ENCODE measurements at regions not wholly inside any gene's neighbourhood (a gene's known extent, or its start where the extent isn't known, plus 50 kb on each side); places are given as distances from the start of the nearest gene placed in this dataset.
A peak's percentile ranks its signal among the peaks of the same experiment; 100 is the strongest.

DNA sequence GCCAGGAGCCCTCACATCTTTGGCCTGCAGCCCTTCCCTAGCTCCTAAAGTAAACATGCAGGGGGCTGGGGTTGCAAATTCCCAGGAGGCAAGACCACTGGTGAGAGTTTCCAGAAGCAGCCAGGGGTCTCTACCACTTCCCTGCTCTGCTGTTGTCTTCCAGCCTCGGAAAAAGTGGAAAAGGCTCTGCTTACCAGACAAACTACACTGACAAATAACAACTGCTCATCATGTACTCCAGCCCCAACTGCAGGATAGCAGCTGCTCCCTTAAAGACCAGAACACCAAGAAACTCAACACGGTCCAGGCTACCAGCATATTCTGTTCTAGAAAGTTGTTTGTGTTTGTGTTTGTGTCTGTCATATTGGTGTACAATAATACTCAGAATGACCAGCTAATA, 187.5 kb upstream of the MARCKS start:
- DNase-seq (ENCODE audit: low read depth in 2 of 2) = no peak
- H3K4me3 ChIP-seq (replicated peaks in 1 of 2; ENCODE audit: low read depth in 2 of 2, low read length in 2 of 2) = no peak overlapping the region
- no peak for TF ChIP-seq CTCF (IDR thresholded peaks at IDR 0.05; ENCODE audit: low read depth, low read length)

GRCh38 chr6:113671421-113671820, 185.7 kb upstream of the MARCKS start:
- no peak for DNase-seq (ENCODE audit: low read depth in 2 of 2)

DNA sequence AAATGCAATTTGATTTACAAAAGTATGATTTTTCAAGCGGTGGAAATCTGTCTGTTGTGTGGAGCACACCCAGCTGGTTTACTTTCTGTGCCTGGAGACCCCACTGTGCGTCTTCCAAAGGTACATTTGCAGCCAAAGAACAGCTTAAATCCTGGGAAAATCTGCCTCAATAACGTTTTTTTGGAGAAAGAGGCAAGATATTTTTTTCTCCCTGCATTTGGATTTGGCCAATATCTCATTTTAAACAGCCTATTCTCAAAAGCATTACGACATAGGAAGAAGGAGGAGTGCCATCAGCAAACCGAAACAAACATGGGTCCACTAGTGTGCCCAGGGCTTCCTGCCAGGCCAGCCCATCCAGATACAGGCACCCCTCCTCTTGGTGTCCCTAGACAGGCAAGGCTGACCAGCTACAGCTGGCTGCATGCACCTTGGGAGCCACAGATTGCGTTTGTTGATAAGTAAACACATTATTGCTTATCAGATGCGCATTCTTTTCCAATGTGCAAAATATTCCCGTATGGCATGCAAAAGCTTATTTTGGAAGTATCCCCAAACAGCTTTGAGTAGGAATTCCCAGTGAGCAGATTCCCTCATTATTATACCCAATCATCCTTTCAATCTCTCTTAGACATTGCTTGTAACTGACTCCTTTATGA, 184.5 kb upstream of the MARCKS start:
- peak; percentile 58 to 72 for DNase-seq (ENCODE audit: low read depth in 2 of 2)
- H3K4me3 ChIP-seq (replicated peaks in 1 of 2; ENCODE audit: low read depth in 2 of 2, low read length in 2 of 2) = peak overlapping the region; percentile 31 to 38

More at GRCh38 chr6:113671421-113671820, 185.7 kb upstream of the MARCKS start:
- TF ChIP-seq CTCF (IDR thresholded peaks at IDR 0.05; ENCODE audit: low read depth, low read length) = no peak
- H3K4me3 ChIP-seq (replicated peaks in 1 of 2; ENCODE audit: low read depth in 2 of 2, low read length in 2 of 2) = no peak overlapping the region

GRCh38 chr6:113674075-113674474, 183.1 kb upstream of the MARCKS start:
- DNase-seq (ENCODE audit: low read depth in 2 of 2) = no peak
- no peak for TF ChIP-seq CTCF (IDR thresholded peaks at IDR 0.05; ENCODE audit: low read depth, low read length)
- H3K4me3 ChIP-seq (replicated peaks in 1 of 2; ENCODE audit: low read depth in 2 of 2, low read length in 2 of 2) = no peak overlapping the region

More for the DNA sequence above, 184.5 kb upstream of the MARCKS start:
- no peak for TF ChIP-seq CTCF (IDR thresholded peaks at IDR 0.05; ENCODE audit: low read depth, low read length)

- TF ChIP-seq CTCF (IDR thresholded peaks at IDR 0.05; ENCODE audit: low read depth, low read length) = no peak
- DNase-seq (ENCODE audit: low read depth in 2 of 2) = no peak
Observed at GRCh38 chr6:113676057-113676456, 181.1 kb upstream of the MARCKS start.

GRCh38 chr6:113676968-113677367, 180.2 kb upstream of the MARCKS start:
- H3K4me3 ChIP-seq (replicated peaks in 1 of 2; ENCODE audit: low read depth in 2 of 2, low read length in 2 of 2) = no peak overlapping the region
- TF ChIP-seq CTCF (IDR thresholded peaks at IDR 0.05; ENCODE audit: low read depth, low read length) = no peak
- DNase-seq (ENCODE audit: low read depth in 2 of 2) = no peak

More at GRCh38 chr6:113676057-113676456, 181.1 kb upstream of the MARCKS start:
- no peak overlapping the region for H3K4me3 ChIP-seq (replicated peaks in 1 of 2; ENCODE audit: low read depth in 2 of 2, low read length in 2 of 2)

- no peak for TF ChIP-seq CTCF (IDR thresholded peaks at IDR 0.05; ENCODE audit: low read depth, low read length)
- no peak for DNase-seq (ENCODE audit: low read depth in 2 of 2)
- no peak overlapping the region for H3K4me3 ChIP-seq (replicated peaks in 1 of 2; ENCODE audit: low read depth in 2 of 2, low read length in 2 of 2)
Observed at GRCh38 chr6:113679051-113679450, 178.1 kb upstream of the MARCKS start.

Data from cardiac fibroblast (primary cell).